Neuronal stem cell (in vitro differentiated cells): ENCODE measurements at regions not wholly inside any gene's neighbourhood (a gene's known extent, or its start where the extent isn't known, plus 50 kb on each side); places are given as distances from the start of the nearest gene placed in this dataset.

Source experiments
- DNase-seq: peaks from one replicate; pipeline ENCODE4 v3.0.0-alpha.2; 2013; ENCODE audit warnings: low spot score
- H2AFZ ChIP-seq: one replicate; pipeline ENCODE4 v1.6.1; 2013; ENCODE audit warnings: mild to moderate bottlenecking, low read length, inconsistent platforms
- H2AK5ac ChIP-seq: 2 replicates; pipeline ENCODE4 v1.6.1; 2013; ENCODE audit warnings: low read depth, mild to moderate bottlenecking, inconsistent platforms, low read length, moderate library complexity, mixed read lengths
- H2BK120ac ChIP-seq: 2 replicates; pipeline ENCODE4 v1.6.1; 2013; ENCODE audit warnings: low read depth, mild to moderate bottlenecking, inconsistent platforms, low read length, moderate library complexity, mixed read lengths
- H2BK12ac ChIP-seq: one replicate; pipeline ENCODE4 v1.6.1; 2013; ENCODE audit warnings: low read length, inconsistent platforms
- H2BK15ac ChIP-seq: 2 replicates; pipeline ENCODE4 v1.6.1; 2013; ENCODE audit warnings: mild to moderate bottlenecking, low read length, inconsistent platforms, mixed read lengths
- H2BK5ac ChIP-seq: one replicate; pipeline ENCODE4 v1.6.1; 2013; ENCODE audit warnings: inconsistent platforms, mild to moderate bottlenecking, low read length, moderate library complexity
- H3K14ac ChIP-seq: one replicate; pipeline ENCODE4 v1.6.1; 2013; ENCODE audit warnings: low read length, inconsistent platforms
- H3K18ac ChIP-seq: 2 replicates; pipeline ENCODE4 v1.6.1; 2013; ENCODE audit warnings: low read length, inconsistent platforms
- H3K23ac ChIP-seq: 2 replicates; pipeline ENCODE4 v1.6.1; 2013; ENCODE audit warnings: low read depth, mild to moderate bottlenecking, mixed read lengths, low read length, inconsistent platforms; ENCODE audit not compliant: poor library complexity
- H3K27ac ChIP-seq: replicated peaks from 3 replicates; pipeline ENCODE4 v1.5.1; 2013; ENCODE audit warnings: low read length, inconsistent platforms
- H3K27me3 ChIP-seq, 3 experiments: 2 replicates each; pipeline ENCODE4 v1.6.1; 2013; ENCODE audit warnings: low read length in 3 of 3, mild to moderate bottlenecking in 2 of 3, inconsistent platforms in 1 of 3, low read depth in 1 of 3, mixed read lengths in 1 of 3, moderate library complexity in 1 of 3; ENCODE audit not compliant: control insufficient read depth in 3 of 3, insufficient read depth in 3 of 3
- H3K36me3 ChIP-seq, 2 donors: replicated peaks in 1 of 2; 2 replicates each; pipeline ENCODE4 v1.6.1; 2013; ENCODE audit warnings: low read length in 2 of 2; ENCODE audit not compliant: control insufficient read depth in 2 of 2, insufficient read depth in 2 of 2
- H3K4ac ChIP-seq: 2 replicates; pipeline ENCODE4 v1.6.1; 2013; ENCODE audit warnings: inconsistent platforms, mild to moderate bottlenecking, low read length, moderate library complexity
- H3K4me1 ChIP-seq, 2 donors: 1 replicate in 1 of 2; 2 replicates in 1 of 2; pipeline ENCODE4 v1.6.1; 2013; ENCODE audit warnings: low read length in 2 of 2, low read depth in 1 of 2; ENCODE audit not compliant: control insufficient read depth in 2 of 2, insufficient read depth in 1 of 2
- H3K4me2 ChIP-seq: one replicate; pipeline ENCODE4 v1.6.1; 2013; ENCODE audit warnings: mild to moderate bottlenecking, low read length, inconsistent platforms; ENCODE audit not compliant: insufficient read depth, poor library complexity, severe bottlenecking
- H3K4me3 ChIP-seq, 2 donors: 2 replicates each; pipeline ENCODE4 v1.5.1; 2013; ENCODE audit warnings: low read length in 2 of 2, mild to moderate bottlenecking in 2 of 2, inconsistent platforms in 1 of 2, moderate library complexity in 1 of 2
- H3K79me1 ChIP-seq: one replicate; pipeline ENCODE4 v1.6.1; 2013; ENCODE audit warnings: low read depth, mild to moderate bottlenecking, inconsistent platforms, low read length, moderate library complexity
- H3K9ac ChIP-seq: one replicate; pipeline ENCODE4 v1.6.1; 2013; ENCODE audit warnings: mild to moderate bottlenecking, low read depth, low read length, inconsistent platforms; ENCODE audit not compliant: poor library complexity
- H3K9me3 ChIP-seq, 2 donors: replicated peaks in 1 of 2; 2 replicates each; pipeline versions ENCODE3 to v1.6.1; 2013; ENCODE audit warnings: low read length in 2 of 2, mild to moderate bottlenecking in 2 of 2, inconsistent platforms in 1 of 2, low read depth in 1 of 2, mixed read lengths in 1 of 2, moderate library complexity in 1 of 2; ENCODE audit not compliant: control insufficient read depth in 2 of 2, insufficient read depth in 1 of 2
- H4K8ac ChIP-seq: one replicate; pipeline ENCODE4 v1.6.1; 2013; ENCODE audit warnings: low read depth, mild to moderate bottlenecking, inconsistent platforms, low read length, moderate library complexity
- H4K91ac ChIP-seq: one replicate; pipeline ENCODE4 v1.6.1; 2013; ENCODE audit warnings: low read length, low read depth, mild to moderate bottlenecking, inconsistent platforms; ENCODE audit not compliant: poor library complexity
- WGBS, 2 donors: extraction: QIAGEN DNeasy Blood & Tissue Kit; methylation state at CpG; one replicate each; pipeline ENCODE4 v1.1.7; 2013; ENCODE audit warnings: missing lambda C conversion rate in 2 of 2, mixed read lengths in 1 of 2; ENCODE audit not compliant: insufficient read length in 2 of 2, insufficient replicate concordance in 1 of 2; ENCODE audit errors: extremely low coverage in 2 of 2; 5-methylcytosine and 5-hydroxymethylcytosine counted together

DNA sequence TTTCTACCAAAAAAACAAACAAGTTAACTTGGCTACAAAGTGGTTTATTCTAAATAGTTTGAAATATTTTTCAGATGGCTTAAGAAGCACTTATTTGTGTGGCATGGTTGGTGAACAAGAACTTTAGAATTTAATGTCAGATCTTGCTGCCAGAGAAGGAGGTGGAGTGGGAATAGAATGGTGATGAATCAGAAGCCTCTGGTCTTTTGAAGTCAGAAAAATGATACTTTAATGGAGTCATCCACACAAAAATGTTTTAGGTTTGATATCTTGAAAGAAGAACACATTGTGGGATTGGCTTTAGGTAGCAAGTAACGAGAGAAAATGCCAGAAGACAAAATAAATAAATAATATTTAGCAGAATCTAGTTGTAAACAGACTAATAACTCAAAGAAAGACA, 243.1 kb upstream of the FANCL start:
- H3K27me3 ChIP-seq: peaks cover 0 to 7% (median 0%) of the 10 kb centered on the region in 3 experiments
- no peak overlapping the region for H3K4me2 ChIP-seq
- no peak overlapping the region for H2AK5ac ChIP-seq
- no peak overlapping the region for H4K8ac ChIP-seq
- no peaks in the 10 kb centered on the region for H3K79me1 ChIP-seq
- H3K9me3 ChIP-seq: peaks cover 4 to 7% of the 10 kb centered on the region in 2 donors
- H3K9ac ChIP-seq: no peak overlapping the region
- no peak overlapping the region for H3K27ac ChIP-seq
- H2AFZ ChIP-seq: no peak overlapping the region
- H3K18ac ChIP-seq: no peak overlapping the region
- H2BK5ac ChIP-seq: no peak overlapping the region
- no CpG with 5 or more reads among the region's 1 CpG for WGBS, 2 donors
- H3K23ac ChIP-seq: no peak overlapping the region
- H2BK15ac ChIP-seq: no peak overlapping the region
- H2BK120ac ChIP-seq: no peak overlapping the region
- no peak for DNase-seq
- H4K91ac ChIP-seq: no peak overlapping the region
- H3K4me3 ChIP-seq: no peak overlapping the region
- H3K14ac ChIP-seq: no peak overlapping the region
- H3K4ac ChIP-seq: no peak overlapping the region
- H3K4me1 ChIP-seq: no peaks in the 10 kb centered on the region
- H3K36me3 ChIP-seq: peaks cover 0 to 1% of the 10 kb centered on the region in 2 donors
- H2BK12ac ChIP-seq: no peak overlapping the region

DNA sequence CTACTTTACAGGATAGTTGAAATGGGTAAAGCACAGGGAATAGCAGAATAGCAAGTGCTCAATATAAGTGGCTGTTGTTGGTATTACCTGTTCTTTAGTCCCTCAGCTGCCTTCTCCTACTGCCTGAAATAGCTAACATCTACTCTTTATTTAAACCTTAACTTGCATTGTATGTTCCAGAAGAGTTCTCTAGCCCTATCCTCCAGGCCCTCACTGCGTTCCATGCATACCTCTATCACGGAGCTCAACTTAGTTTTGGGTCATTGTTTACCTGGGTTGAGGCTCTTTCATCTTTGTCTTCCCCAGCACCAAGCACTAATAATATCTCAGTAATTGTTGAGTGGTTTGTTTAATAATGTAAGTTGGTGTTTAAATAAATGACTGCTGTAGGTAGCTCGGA, 242.2 kb upstream of the FANCL start:
- H3K9me3 ChIP-seq: peaks cover 4 to 7% of the 10 kb centered on the region in 2 donors
- no peak overlapping the region for H2AK5ac ChIP-seq
- H4K91ac ChIP-seq: no peak overlapping the region
- H2BK120ac ChIP-seq: no peak overlapping the region
- H3K36me3 ChIP-seq: peaks cover 0 to 1% of the 10 kb centered on the region in 2 donors
- H3K4me3 ChIP-seq: no peak overlapping the region
- no CpG with 5 or more reads among the region's 3 CpGs for WGBS, 2 donors
- no peak overlapping the region for H3K4me2 ChIP-seq
- no peak overlapping the region for H3K4ac ChIP-seq
- no peaks in the 10 kb centered on the region for H3K79me1 ChIP-seq
- no peak overlapping the region for H2BK15ac ChIP-seq
- no peak overlapping the region for H3K14ac ChIP-seq
- no peak overlapping the region for H4K8ac ChIP-seq
- no peak overlapping the region for H2AFZ ChIP-seq
- peaks cover 0 to 7% (median 0%) of the 10 kb centered on the region in 3 experiments for H3K27me3 ChIP-seq
- H3K27ac ChIP-seq: no peak overlapping the region
- no peaks in the 10 kb centered on the region for H3K4me1 ChIP-seq
- H2BK12ac ChIP-seq: no peak overlapping the region
- no peak overlapping the region for H3K9ac ChIP-seq
- no peak overlapping the region for H3K23ac ChIP-seq
- no peak overlapping the region for H3K18ac ChIP-seq
- no peak for DNase-seq
- H2BK5ac ChIP-seq: no peak overlapping the region

DNA sequence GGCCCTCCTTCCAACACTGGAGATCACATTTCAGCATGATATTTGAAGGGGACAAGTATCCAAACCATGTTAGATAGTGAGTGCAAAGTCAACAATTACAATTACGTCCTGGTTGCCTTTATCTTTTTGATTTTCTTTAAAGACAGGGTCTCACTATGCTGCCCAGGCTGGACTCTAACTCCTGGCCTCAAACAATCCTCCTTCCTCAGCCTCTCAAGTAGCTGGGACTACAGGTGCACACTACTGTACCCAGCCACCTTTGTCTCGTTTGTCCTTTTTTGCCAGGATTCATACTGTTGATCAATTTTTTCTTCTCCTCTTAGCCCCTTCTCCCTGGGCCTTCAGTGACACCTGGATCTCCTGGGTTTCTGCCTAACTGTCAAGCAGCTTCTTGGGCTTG, 240.5 kb upstream of the FANCL start:
- H3K27ac ChIP-seq: no peak overlapping the region
- no peak overlapping the region for H3K18ac ChIP-seq
- no CpG with 5 or more reads among the region's 2 CpGs for WGBS, 2 donors
- no peak overlapping the region for H2BK5ac ChIP-seq
- no peak overlapping the region for H3K4me3 ChIP-seq
- H3K23ac ChIP-seq: no peak overlapping the region
- H2BK12ac ChIP-seq: no peak overlapping the region
- no peaks in the 10 kb centered on the region for H3K79me1 ChIP-seq
- H2BK15ac ChIP-seq: no peak overlapping the region
- H4K8ac ChIP-seq: no peak overlapping the region
- H3K27me3 ChIP-seq: peaks cover 0 to 7% (median 0%) of the 10 kb centered on the region in 3 experiments
- H2AFZ ChIP-seq: no peak overlapping the region
- no peak overlapping the region for H3K14ac ChIP-seq
- DNase-seq: no peak
- H2BK120ac ChIP-seq: no peak overlapping the region
- H3K9ac ChIP-seq: no peak overlapping the region
- no peak overlapping the region for H3K4me2 ChIP-seq
- H3K36me3 ChIP-seq: no peaks in the 10 kb centered on the region
- no peaks in the 10 kb centered on the region for H3K4me1 ChIP-seq
- no peak overlapping the region for H4K91ac ChIP-seq
- H3K4ac ChIP-seq: no peak overlapping the region
- H3K9me3 ChIP-seq: peaks cover 0 to 2% of the 10 kb centered on the region in 2 donors
- H2AK5ac ChIP-seq: no peak overlapping the region

DNA sequence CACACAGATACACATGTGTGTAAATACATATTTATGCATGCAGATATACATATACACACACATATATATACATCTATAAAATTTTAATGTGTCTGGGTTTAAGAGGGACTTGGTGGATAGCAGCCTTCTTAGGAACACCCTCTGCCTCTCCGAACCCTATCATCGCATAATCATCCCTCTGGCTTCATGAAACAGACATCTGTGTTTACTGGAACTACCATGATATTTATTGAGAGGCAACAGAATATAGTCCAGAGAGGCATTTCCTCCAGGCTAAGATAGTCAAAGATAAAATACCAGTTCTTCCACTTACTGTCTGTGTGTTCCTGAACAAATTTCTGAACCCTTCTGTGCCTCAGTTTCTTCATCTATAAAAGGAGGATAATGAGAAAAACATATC, 239.0 kb upstream of the FANCL start:
- no peak overlapping the region for H2BK5ac ChIP-seq
- H2BK120ac ChIP-seq: no peak overlapping the region
- H3K23ac ChIP-seq: no peak overlapping the region
- H3K14ac ChIP-seq: no peak overlapping the region
- H3K18ac ChIP-seq: no peak overlapping the region
- H3K4me2 ChIP-seq: no peak overlapping the region
- H3K27ac ChIP-seq: no peak overlapping the region
- H3K36me3 ChIP-seq: no peaks in the 10 kb centered on the region
- H3K4me3 ChIP-seq: no peak overlapping the region
- H2AFZ ChIP-seq: no peak overlapping the region
- WGBS, 2 donors: no CpG with 5 or more reads among the region's 2 CpGs
- DNase-seq: no peak
- peaks cover 0 to 2% of the 10 kb centered on the region in 2 donors for H3K9me3 ChIP-seq
- H3K9ac ChIP-seq: no peak overlapping the region
- no peak overlapping the region for H3K4ac ChIP-seq
- no peak overlapping the region for H2BK15ac ChIP-seq
- H4K91ac ChIP-seq: no peak overlapping the region
- H3K79me1 ChIP-seq: no peaks in the 10 kb centered on the region
- H3K4me1 ChIP-seq: no peaks in the 10 kb centered on the region
- no peak overlapping the region for H4K8ac ChIP-seq
- H3K27me3 ChIP-seq: peaks cover 0 to 7% (median 0%) of the 10 kb centered on the region in 3 experiments
- H2AK5ac ChIP-seq: no peak overlapping the region
- no peak overlapping the region for H2BK12ac ChIP-seq
